ENCODE measurements at regions not wholly inside any gene's neighbourhood (a gene's known extent, or its start where the extent isn't known, plus 50 kb on each side); places are given as distances from the start of the nearest gene placed in this dataset.
"Not testable (repeated sequence)": the region's sequence is repeated elsewhere in the genome, so short reads cannot be mapped to it uniquely, and the experiment has no call there.

GRCh38 chr15:20089541-20089940 is 452.1 kb downstream of the GOLGA6L6 start:
- H3K4me1 Mint-ChIP-seq (ENCODE audit: insufficient read depth, unreplicated experiment); H3K27me3 Mint-ChIP-seq (ENCODE audit: insufficient read depth, unreplicated experiment); H3K27ac Mint-ChIP-seq (ENCODE audit: low read depth, unreplicated experiment); H3K9me3 Mint-ChIP-seq (ENCODE audit: unreplicated experiment); intact Hi-C loops (cut with micrococcal nuclease); POLR2A ChIA-PET; H3K4me3 Mint-ChIP-seq (ENCODE audit: unreplicated experiment); BruUV-seq (replicated peaks); CTCF ChIA-PET; H3K36me3 Mint-ChIP-seq (ENCODE audit: insufficient read depth, unreplicated experiment); DNase-seq (ENCODE audit: unreplicated experiment): not testable (repeated sequence)

- BruUV-seq (replicated peaks): not testable (repeated sequence)
Measured at GRCh38 chr15:20084026-20084425, 457.6 kb downstream of the GOLGA6L6 start.

DNA sequence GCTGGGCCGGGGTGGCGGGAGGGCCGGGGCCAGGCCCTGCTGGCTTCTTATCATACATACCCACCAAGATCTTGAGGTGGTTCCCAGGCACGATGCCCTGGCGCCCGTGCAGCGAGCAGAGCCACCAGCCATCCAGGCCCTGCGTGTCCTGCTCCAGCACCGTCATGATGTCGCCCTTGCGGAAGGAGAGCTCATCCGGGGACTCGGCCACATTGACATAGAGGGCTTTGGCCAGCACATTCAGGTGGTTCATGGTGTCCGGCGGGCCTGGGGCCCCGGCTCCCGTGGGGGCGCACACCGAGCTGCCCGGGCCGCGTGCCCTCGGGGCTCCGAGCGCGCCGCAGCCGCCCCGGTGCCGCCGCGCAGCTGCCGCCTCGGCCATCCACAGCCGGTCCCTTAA is 467.5 kb downstream of the GOLGA6L6 start:
- not testable (repeated sequence) for DNase-seq (ENCODE audit: unreplicated experiment)

More at GRCh38 chr15:20084026-20084425, 457.6 kb downstream of the GOLGA6L6 start:
- H3K36me3 Mint-ChIP-seq (ENCODE audit: insufficient read depth, unreplicated experiment); H3K27me3 Mint-ChIP-seq (ENCODE audit: insufficient read depth, unreplicated experiment); H3K9me3 Mint-ChIP-seq (ENCODE audit: unreplicated experiment); DNase-seq (ENCODE audit: unreplicated experiment); POLR2A ChIA-PET; H3K4me3 Mint-ChIP-seq (ENCODE audit: unreplicated experiment); H3K27ac Mint-ChIP-seq (ENCODE audit: low read depth, unreplicated experiment); intact Hi-C loops (cut with micrococcal nuclease); H3K4me1 Mint-ChIP-seq (ENCODE audit: insufficient read depth, unreplicated experiment); CTCF ChIA-PET: not testable (repeated sequence)

DNA sequence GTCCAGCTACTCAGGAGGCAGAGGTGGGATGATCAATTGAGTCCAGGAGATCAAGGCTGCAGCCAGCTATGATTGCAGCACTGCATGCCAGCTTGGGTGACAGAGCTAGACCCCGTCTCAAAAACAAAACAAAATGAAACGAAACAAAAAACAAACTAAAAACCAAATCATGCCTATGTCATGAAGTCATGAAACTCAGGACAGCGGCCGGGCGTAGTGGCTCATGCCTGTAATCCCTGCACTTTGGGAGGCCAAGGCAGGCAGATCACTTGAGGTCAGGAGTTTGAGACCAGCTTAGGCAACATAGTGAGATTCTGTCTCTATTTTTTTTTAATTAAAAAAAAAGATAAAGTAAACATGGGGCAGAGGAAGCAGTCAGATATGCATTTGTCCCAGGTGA is 472.6 kb downstream of the GOLGA6L6 start:
- CTCF ChIA-PET; H3K9me3 Mint-ChIP-seq (ENCODE audit: unreplicated experiment); H3K27ac Mint-ChIP-seq (ENCODE audit: low read depth, unreplicated experiment); H3K4me3 Mint-ChIP-seq (ENCODE audit: unreplicated experiment); H3K4me1 Mint-ChIP-seq (ENCODE audit: insufficient read depth, unreplicated experiment); intact Hi-C loops (cut with micrococcal nuclease); H3K36me3 Mint-ChIP-seq (ENCODE audit: insufficient read depth, unreplicated experiment); POLR2A ChIA-PET; BruUV-seq (replicated peaks); H3K27me3 Mint-ChIP-seq (ENCODE audit: insufficient read depth, unreplicated experiment); DNase-seq (ENCODE audit: unreplicated experiment): not testable (repeated sequence)

More for the DNA sequence above, 467.5 kb downstream of the GOLGA6L6 start:
- POLR2A ChIA-PET; intact Hi-C loops (cut with micrococcal nuclease); H3K27ac Mint-ChIP-seq (ENCODE audit: low read depth, unreplicated experiment); H3K4me1 Mint-ChIP-seq (ENCODE audit: insufficient read depth, unreplicated experiment); H3K4me3 Mint-ChIP-seq (ENCODE audit: unreplicated experiment); CTCF ChIA-PET; H3K27me3 Mint-ChIP-seq (ENCODE audit: insufficient read depth, unreplicated experiment); H3K36me3 Mint-ChIP-seq (ENCODE audit: insufficient read depth, unreplicated experiment); BruUV-seq (replicated peaks); H3K9me3 Mint-ChIP-seq (ENCODE audit: unreplicated experiment): not testable (repeated sequence)

- DNase-seq (ENCODE audit: unreplicated experiment); intact Hi-C loops (cut with micrococcal nuclease); H3K27me3 Mint-ChIP-seq (ENCODE audit: insufficient read depth, unreplicated experiment); H3K36me3 Mint-ChIP-seq (ENCODE audit: insufficient read depth, unreplicated experiment); H3K4me3 Mint-ChIP-seq (ENCODE audit: unreplicated experiment); H3K9me3 Mint-ChIP-seq (ENCODE audit: unreplicated experiment); CTCF ChIA-PET; H3K4me1 Mint-ChIP-seq (ENCODE audit: insufficient read depth, unreplicated experiment); POLR2A ChIA-PET; H3K27ac Mint-ChIP-seq (ENCODE audit: low read depth, unreplicated experiment); BruUV-seq (replicated peaks): not testable (repeated sequence)
Measured at GRCh38 chr15:20066173-20066572, 475.4 kb downstream of the GOLGA6L6 start.

DNA sequence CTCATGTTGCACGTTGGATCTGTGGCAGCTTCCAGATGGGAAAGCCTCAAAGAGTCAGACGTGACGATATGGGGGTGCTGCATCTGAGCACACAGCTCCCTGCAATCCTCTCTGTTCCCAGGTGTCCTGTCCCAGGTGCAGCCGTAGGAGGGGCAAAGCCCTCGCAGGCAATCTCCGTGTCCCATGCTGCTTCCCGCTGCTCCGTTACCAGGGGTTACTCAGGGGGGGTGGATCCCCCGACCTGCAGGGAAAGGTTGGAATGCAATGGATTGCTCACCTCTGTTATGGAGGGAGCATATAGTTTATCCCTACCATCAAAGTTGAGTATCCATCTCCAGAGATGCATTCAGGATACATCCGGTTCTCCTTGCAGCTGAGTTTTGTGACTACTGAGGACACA is 476.1 kb downstream of the GOLGA6L6 start:
- H3K36me3 Mint-ChIP-seq (ENCODE audit: insufficient read depth, unreplicated experiment); H3K27me3 Mint-ChIP-seq (ENCODE audit: insufficient read depth, unreplicated experiment); CTCF ChIA-PET; BruUV-seq (replicated peaks); H3K27ac Mint-ChIP-seq (ENCODE audit: low read depth, unreplicated experiment); DNase-seq (ENCODE audit: unreplicated experiment); H3K9me3 Mint-ChIP-seq (ENCODE audit: unreplicated experiment); H3K4me3 Mint-ChIP-seq (ENCODE audit: unreplicated experiment); intact Hi-C loops (cut with micrococcal nuclease); POLR2A ChIA-PET; H3K4me1 Mint-ChIP-seq (ENCODE audit: insufficient read depth, unreplicated experiment): not testable (repeated sequence)

DNA sequence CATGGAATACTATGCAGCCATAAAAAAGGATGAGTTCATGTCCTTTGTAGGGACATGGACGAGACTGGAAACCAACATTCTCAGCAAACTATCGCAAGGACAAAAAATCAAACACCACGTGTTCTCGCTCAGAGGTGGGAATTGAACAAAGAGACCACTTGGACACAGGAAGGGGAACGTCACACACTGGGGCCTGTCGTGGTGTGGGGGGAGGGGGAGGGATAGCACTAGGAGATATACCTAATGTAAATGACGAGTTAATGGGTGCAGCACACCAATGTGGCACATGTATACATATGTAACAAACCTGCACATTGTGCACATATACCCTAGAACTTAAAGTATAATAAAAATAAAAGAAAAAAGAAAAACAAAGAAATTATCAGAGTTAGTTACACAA is 478.4 kb downstream of the GOLGA6L6 start:
- H3K36me3 Mint-ChIP-seq (ENCODE audit: insufficient read depth, unreplicated experiment); H3K4me1 Mint-ChIP-seq (ENCODE audit: insufficient read depth, unreplicated experiment); H3K9me3 Mint-ChIP-seq (ENCODE audit: unreplicated experiment); H3K27ac Mint-ChIP-seq (ENCODE audit: low read depth, unreplicated experiment); CTCF ChIA-PET; BruUV-seq (replicated peaks); H3K27me3 Mint-ChIP-seq (ENCODE audit: insufficient read depth, unreplicated experiment); POLR2A ChIA-PET; intact Hi-C loops (cut with micrococcal nuclease); DNase-seq (ENCODE audit: unreplicated experiment); H3K4me3 Mint-ChIP-seq (ENCODE audit: unreplicated experiment): not testable (repeated sequence)

DNA sequence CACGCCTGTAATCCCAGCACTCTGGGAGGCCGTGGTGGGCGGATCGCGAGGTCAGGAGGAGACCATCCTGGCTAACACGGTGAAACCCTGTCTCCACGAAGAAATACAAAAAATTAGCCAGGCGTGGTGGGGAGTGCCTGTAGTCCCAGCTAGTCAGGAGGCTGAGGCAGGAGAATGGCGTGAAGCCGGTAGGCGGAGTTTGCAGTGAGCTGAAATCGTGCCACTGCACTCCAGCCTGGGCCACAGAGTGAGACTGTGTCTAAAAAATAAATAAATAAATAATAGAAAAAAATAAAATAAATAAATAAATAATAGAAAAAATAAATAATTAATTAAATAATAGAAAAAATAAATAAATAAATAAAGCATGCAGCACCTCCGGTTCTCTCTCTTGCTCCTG is 480.8 kb downstream of the GOLGA6L6 start:
- H3K27me3 Mint-ChIP-seq (ENCODE audit: insufficient read depth, unreplicated experiment); H3K4me3 Mint-ChIP-seq (ENCODE audit: unreplicated experiment); intact Hi-C loops (cut with micrococcal nuclease); DNase-seq (ENCODE audit: unreplicated experiment); H3K9me3 Mint-ChIP-seq (ENCODE audit: unreplicated experiment); H3K36me3 Mint-ChIP-seq (ENCODE audit: insufficient read depth, unreplicated experiment); H3K27ac Mint-ChIP-seq (ENCODE audit: low read depth, unreplicated experiment); CTCF ChIA-PET; POLR2A ChIA-PET; H3K4me1 Mint-ChIP-seq (ENCODE audit: insufficient read depth, unreplicated experiment); BruUV-seq (replicated peaks): not testable (repeated sequence)

- H3K4me1 Mint-ChIP-seq (ENCODE audit: insufficient read depth, unreplicated experiment); intact Hi-C loops (cut with micrococcal nuclease); H3K27me3 Mint-ChIP-seq (ENCODE audit: insufficient read depth, unreplicated experiment); H3K4me3 Mint-ChIP-seq (ENCODE audit: unreplicated experiment); H3K36me3 Mint-ChIP-seq (ENCODE audit: insufficient read depth, unreplicated experiment); H3K27ac Mint-ChIP-seq (ENCODE audit: low read depth, unreplicated experiment); BruUV-seq (replicated peaks); POLR2A ChIA-PET; H3K9me3 Mint-ChIP-seq (ENCODE audit: unreplicated experiment); CTCF ChIA-PET; DNase-seq (ENCODE audit: unreplicated experiment): not testable (repeated sequence)
Measured at GRCh38 chr15:20056871-20057270, 484.7 kb downstream of the GOLGA6L6 start.

DNA sequence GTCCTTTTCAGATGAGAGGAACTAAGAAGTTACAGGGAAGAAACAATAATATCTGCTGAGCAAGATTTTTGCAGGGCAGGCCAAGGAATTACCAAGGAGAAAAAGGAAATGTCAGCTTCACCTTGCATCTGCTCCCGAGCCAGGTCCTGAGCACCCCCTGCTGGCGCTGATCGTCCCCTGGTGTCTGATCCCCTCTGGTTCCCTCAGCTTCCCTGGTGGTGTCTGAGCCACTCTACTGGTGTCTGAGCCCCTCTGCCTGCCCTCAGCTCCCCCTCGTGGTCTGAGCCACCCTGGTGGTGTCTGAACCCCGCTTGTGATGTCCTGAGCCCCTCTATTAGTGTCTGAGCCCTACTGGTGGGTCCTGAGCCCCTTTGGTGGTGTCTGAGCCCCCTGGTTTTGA is 485.7 kb downstream of the GOLGA6L6 start:
- H3K4me1 Mint-ChIP-seq (ENCODE audit: insufficient read depth, unreplicated experiment); H3K4me3 Mint-ChIP-seq (ENCODE audit: unreplicated experiment); BruUV-seq (replicated peaks); H3K9me3 Mint-ChIP-seq (ENCODE audit: unreplicated experiment); H3K27ac Mint-ChIP-seq (ENCODE audit: low read depth, unreplicated experiment); DNase-seq (ENCODE audit: unreplicated experiment); H3K36me3 Mint-ChIP-seq (ENCODE audit: insufficient read depth, unreplicated experiment); CTCF ChIA-PET; intact Hi-C loops (cut with micrococcal nuclease); H3K27me3 Mint-ChIP-seq (ENCODE audit: insufficient read depth, unreplicated experiment); POLR2A ChIA-PET: not testable (repeated sequence)
